Lower leg skin (tissue), 3 donors: ENCODE measurements at regions not wholly inside any gene's neighbourhood (a gene's known extent, or its start where the extent isn't known, plus 50 kb on each side); places are given as distances from the start of the nearest gene placed in this dataset.

Experiments used
- CTCF ChIP-seq, 3 donors: fragments of 450-650 bp; IDR thresholded peaks; one replicate each; pipeline ENCODE4 v1.5.1; 2016; ENCODE audit warnings: antibody characterized with exemption in 3 of 3, mild to moderate bottlenecking in 3 of 3, moderate library complexity in 2 of 3
- POLR2A ChIP-seq, 2 donors: fragments of 450-650 bp; IDR thresholded peaks; one replicate each; pipeline ENCODE4 v1.6.1; 2016 to 2017; ENCODE audit warnings: antibody characterized with exemption in 2 of 2, mild to moderate bottlenecking in 1 of 2, moderate library complexity in 1 of 2

- TF ChIP-seq CTCF (IDR thresholded peaks at IDR 0.05) (no peak), POLR2A (IDR thresholded peaks at IDR 0.05) (no peak)
Observed at GRCh38 chr14:92266216-92266615, 56.7 kb upstream of the SLC24A4 start.
